Breast epithelium (tissue), 3 donors: ENCODE measurements at regions not wholly inside any gene's neighbourhood (a gene's known extent, or its start where the extent isn't known, plus 50 kb on each side); places are given as distances from the start of the nearest gene placed in this dataset.

Source experiments
- CTCF ChIP-seq, 3 donors: fragments of 450-650 bp; IDR thresholded peaks; one replicate each; pipeline ENCODE4 v1.5.1; 2016 to 2017; ENCODE audit warnings: antibody characterized with exemption in 3 of 3, mild to moderate bottlenecking in 3 of 3, moderate library complexity in 3 of 3
- POLR2AphosphoS5 ChIP-seq, 3 donors: sonication (generic); formaldehyde crosslinking; IDR thresholded peaks; one replicate each; pipeline ENCODE4 v1.6.1; 2017; ENCODE audit warnings: antibody characterized with exemption in 3 of 3

- no peak for TF ChIP-seq CTCF (IDR thresholded peaks at IDR 0.05)
- TF ChIP-seq POLR2AphosphoS5 (IDR thresholded peaks at IDR 0.05): no peak
Measured at GRCh38 chr2:198343471-198343870, 539.1 kb downstream of the PLCL1 start.
